GM18858 (cell line): ENCODE measurements at regions not wholly inside any gene's neighbourhood (a gene's known extent, or its start where the extent isn't known, plus 50 kb on each side); places are given as distances from the start of the nearest gene placed in this dataset.

ENCODE experiments used
- ATAC-seq: cut with Tn5 transposase; IDR thresholded peaks from one replicate; pipeline ENCODE4 v1.9.1; 2021; ENCODE audit not compliant: unreplicated experiment

DNA sequence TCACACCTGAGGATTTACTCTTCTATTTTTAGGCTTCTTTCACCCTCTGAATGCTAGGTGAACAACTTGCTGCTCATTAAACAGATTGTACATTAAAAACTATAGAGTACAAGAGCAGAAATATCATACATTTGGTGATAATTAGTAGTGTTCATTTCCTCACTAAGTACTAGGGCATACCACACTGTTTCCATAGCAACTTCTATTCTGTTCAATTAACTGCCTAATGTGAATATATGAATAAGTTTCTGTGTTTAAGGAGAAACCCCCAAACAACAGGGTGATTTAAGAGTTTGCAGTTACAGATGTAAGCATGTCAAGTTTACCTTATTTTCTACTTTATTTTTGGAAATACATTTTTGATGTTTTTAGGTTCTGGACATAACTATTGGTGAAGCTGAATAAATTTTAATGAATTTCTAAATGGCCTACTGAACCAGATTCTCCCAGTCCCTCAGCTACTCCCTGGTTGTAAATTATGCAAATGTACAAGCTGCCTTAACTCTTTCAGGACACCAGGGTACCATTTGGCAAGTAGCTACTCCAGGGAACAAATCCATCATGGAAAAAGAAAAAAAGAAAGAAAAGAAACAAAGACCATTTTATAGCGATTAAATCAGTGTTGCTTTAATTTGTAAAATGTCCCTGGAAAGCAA, 199.8 kb upstream of the NAV3 start:
- no peak for ATAC-seq

DNA sequence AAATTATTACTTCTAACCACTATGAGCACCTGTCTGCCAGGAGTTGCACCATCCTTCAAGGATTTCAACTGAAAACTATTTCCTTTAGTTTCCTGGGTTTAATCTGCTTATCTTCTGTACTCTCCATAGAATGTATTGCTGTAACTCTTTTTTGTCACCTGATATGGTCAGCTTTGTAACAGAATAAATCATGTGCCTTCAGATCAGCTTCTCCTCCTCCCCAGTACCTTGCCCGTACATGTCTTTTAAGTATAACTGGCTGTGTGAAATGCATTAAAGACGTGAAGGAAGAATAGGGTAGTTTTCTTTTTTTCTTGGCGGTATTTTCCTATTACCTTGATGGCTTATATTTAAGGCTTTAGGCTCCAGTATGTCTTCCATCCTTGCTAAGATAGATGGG, 200.3 kb upstream of the NAV3 start:
- ATAC-seq = no peak

DNA sequence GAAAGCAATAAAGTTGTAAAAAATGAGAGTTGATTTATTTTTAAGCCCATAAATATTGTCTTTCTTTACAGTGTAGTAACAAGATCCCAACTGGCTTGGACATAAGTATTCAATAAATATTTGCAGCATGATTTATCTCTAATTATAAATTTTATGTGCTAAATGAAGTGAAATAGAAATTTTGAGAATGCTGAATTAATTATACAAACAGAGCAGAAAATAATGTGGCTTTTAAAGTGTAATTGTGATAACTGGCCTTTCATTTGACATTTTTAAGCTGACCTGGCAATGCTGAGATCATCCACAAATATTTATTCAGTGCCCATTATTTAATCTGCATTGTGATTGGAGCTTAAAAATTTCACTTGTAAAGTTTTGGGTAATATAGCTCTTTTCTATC, 201.6 kb upstream of the NAV3 start:
- no peak for ATAC-seq

DNA sequence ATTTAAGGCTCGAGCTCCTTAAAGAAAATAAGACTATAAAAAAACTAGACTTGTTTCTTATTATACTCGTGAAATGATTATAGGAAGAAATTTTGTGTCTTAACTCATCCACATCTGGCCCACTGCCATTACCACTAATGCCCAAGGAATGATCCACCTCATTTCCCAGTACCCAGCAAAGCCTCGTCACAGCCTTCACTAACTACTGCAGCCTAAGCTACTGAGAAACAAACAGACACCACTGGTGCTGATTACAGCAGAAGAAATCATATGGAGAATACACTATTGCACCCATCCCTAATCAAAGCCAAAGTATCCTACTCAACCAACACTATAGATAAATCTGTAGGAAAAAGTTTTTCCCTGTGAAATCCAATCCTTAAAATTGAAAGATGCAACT, 205.3 kb upstream of the NAV3 start:
- ATAC-seq = no peak

DNA sequence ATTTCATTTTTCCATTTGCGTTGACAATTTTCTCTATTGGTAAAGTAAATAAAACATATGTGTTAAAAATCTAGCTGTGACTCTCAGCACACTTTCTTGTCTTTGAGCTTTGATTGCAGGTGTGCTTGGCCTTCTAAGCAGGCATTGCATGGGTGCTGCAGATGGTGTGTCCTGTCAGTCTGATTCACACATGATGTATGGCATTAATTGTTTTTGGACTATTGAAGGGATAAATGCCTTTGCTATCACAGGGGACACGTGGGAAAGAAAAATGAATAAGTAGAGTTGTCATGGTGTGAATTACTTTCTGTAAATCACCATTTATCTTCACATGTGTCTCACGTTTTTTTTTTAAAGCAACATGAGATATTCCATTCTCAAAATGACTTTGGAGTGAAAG, 211.3 kb upstream of the NAV3 start:
- no peak for ATAC-seq

DNA sequence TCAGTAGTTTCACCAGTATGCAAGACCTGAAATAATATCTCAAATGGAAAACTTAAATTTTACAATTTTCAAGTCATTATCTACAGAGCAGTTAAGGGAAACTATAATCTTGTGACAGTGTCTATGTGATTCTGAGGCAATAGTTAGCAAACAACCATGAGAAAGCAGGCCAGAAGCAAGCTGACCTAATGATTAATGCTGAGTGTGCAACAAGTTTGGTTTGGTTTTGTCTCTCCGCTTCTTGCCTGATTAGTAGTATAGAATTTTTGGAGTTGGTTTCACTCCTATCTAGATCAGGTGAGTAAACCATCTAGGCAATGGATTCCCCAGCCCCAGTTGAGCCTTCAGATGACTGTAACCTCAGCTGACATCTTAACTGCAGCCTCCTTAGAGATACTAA, 212.9 kb upstream of the NAV3 start:
- ATAC-seq = no peak

DNA sequence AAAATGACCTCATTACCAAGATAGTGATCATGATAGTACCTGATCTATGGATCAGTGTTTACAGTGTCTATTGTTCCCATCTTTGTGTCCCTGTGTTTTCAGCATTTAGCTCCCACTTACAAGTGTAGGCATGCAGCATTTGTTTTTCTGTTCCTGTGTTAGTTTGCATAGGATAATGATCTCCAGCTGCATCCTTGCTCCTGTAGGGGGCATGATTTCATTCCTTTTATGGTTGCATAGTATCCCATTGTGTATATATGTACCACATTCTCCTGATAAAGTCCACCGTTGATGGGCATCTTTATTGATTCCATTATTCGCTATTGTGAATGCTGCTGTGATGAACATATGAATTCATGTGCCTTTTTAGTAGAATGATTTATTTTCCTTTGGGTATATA, 215.4 kb upstream of the NAV3 start:
- no peak for ATAC-seq

DNA sequence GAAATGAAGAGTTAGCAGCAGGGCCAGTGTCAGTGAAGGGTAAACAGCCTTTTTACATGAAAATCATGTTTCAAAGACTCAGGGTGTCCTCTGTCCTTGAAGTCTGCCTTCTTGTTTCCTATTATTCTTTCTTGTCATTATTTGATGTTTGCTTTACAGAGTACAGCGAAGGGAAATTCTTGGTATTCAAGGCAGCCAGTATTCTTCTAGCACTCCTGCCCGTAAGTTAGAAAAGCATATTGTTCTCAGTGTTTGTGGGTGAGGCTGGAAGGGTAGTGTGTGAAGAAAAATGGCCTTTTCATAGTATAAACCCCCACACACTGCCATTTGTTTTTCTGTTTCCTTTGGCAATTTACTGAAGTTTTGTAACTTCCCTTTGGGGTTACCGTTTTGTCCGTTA, 217.3 kb upstream of the NAV3 start:
- no peak for ATAC-seq

DNA sequence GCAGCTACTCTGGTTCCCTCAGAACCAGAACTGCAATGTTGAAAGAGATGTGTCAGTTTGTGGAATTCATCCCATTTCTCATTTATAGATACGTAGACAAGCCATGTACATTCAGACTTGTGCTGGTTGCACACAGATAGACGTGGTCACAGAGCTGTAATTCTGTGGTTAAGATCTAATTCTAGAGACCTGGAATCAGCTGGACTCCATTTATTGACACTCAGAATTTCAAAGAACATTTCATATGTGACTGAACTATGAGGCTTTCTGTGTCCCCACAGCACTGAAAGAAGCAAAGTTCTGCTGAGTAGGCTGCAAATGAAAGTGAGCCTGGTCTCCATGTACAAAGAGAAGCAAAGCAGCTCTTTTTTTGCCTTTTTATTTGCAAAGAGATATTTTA, 220.2 kb upstream of the NAV3 start:
- ATAC-seq = no peak

DNA sequence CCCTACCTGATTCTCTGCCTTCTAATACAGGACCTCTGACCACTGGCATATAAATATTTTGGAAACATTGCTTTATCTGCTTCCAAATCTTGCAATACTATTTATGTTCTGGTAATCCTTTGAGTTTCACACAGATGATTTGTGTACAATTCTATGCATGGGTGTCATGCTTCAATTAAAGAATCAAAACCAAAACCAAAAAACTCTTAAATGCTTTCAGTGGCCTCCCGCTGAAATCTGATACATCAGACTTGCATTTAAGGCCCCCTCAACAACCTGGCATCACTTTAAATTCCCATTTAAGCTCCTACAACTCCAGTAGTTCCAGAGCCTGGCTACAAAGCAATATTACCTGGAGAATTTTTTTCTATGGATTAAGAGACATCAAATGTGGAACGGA, 221.7 kb upstream of the NAV3 start:
- ATAC-seq = no peak

DNA sequence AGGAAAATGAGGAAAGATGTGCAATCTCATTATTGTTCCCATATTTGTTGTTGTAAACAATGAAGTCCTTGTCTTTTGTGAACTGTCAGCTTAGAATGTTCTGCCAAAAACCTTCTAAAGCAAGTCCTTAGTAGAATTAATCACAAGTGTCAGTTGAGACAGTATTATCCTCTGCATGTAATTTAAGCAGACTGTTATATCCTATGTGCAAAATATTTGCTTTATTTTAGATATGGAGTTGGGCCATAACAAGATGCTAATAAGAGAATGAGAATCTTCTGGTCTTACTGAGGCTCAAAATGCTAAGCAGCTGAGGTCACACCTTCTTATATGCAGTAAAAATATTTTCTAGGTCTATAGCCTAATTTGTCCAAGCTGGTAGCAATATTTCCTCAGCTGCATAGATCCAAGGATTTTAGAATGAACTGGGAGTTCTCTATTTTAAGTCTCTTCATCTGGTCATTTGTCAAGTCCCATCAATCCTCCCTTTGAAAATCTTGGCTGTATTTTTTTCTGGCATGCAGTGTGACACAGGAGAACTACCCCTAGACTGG, 222.3 kb upstream of the NAV3 start:
- ATAC-seq = no peak

DNA sequence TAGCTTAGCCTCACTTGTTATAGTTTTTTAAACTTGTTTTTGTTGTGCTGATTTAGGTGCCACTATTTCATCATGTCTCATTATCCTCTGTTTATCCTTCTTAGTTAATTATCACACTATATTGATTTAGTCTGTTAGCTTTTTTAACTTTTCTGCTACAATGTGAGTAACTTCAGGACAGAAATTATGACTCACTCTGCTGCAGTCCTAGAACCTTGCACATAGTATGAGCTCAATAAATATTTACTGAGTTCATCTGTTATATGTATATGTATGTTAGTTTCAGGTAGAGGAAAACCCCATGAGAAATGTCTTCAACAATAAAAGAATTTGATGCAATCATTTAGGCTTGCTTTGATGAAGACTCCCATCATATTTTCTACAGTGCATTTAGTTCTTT, 224.3 kb upstream of the NAV3 start:
- ATAC-seq = no peak

DNA sequence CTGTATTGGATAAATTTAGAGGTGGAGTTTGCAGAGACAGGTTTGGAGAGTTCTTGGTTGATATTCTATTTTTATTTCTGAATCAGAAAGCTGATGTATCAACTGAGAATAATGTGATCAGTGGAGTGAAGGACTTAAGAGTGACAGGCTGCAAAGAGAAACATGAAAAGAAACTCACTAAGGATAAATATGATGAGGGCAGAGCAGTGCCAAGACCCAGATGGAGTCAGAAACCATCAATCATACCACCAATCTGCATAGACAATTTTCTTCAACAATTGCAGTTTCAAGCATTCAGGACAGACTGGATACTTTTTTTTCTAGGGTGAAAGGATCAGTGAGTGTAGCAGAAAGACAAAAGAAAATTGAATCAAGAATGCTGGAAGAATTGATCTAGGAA, 226.7 kb upstream of the NAV3 start:
- no peak for ATAC-seq

DNA sequence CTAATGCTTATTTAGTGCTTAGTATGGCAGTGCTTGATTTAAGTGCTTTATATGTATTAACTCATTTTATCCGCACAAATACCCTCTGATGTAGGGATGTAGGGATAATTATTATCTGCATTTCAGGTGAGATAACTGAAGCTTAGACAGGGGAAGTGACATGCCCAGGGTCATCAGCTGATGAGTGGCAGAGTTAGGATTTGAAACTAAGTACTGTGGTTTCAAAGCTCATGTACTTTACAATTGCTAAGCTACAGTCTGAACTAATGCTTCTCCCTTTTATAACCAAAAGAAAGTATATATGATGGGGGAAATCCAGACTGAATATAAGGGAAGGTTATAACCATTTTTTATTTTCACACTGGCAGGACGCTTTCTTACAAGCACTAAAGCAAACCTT, 229.6 kb upstream of the NAV3 start:
- ATAC-seq = peak; percentile 28

DNA sequence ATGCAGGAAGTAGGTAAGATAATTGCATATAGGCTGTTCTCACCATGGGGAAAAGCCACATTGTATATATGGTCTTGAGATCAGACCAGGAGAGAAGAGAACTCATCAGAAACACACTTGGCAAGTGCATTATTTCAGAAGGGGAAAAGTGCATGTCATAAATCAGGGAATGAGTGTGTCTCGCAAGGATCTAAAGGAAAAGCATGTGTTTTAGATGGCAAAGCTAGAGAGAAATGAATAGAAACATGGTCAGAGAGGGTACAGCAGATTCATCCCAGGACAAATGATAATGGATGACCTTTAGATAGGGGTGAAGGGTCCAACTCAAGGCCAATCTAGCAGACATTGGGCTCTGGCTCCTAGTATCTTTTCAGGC, 230.2 kb upstream of the NAV3 start:
- ATAC-seq = no peak

DNA sequence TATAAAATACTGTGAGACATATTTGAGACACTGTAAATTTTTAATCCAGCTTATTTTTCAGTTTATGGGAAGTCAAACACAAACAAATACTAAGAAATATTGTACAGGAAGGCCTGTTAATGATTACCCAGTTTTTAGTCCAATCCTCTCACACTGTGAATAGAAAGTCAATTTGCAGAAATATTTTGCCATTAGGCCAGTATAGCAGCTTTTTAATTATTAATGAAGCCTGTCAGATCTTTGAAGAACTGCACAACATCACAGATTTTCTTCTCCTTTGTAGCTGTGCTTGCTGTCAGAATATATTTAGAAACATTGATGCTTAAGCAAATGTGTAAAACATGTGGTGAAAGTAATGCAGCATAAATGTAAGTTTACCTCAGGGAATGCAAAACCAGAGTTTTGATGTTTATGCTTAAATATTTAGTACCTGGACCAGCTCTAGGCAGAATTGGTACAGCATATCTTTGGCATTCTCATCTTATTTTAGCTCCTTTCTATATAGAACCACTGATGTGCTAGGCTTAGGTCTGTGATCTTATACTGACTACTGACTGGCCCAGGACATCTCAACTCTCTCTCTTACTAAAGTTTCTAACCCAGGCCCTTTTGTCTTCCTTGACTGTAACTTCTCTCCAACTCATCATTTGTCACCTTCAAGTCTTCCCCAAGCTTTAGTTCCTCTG, 230.8 kb upstream of the NAV3 start:
- peak; percentile 64 for ATAC-seq

DNA sequence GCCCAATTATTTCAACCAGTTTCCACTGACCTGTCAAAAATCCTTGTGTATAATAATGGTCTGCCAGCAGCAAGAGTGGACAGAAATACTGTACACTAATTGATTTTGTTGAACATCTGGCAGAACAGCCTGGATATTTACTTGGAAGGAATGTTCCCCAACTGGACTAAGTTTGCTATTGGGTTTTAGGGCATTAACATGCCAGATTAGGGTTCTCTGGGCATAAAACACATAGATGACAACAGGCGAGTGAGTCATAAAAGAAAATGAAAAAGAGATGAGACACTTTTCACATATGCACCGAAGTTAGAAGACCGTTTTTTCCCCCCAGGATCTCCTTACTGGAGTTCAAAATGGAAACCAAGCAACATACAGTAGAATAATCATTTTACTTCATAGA, 236.3 kb upstream of the NAV3 start:
- no peak for ATAC-seq

DNA sequence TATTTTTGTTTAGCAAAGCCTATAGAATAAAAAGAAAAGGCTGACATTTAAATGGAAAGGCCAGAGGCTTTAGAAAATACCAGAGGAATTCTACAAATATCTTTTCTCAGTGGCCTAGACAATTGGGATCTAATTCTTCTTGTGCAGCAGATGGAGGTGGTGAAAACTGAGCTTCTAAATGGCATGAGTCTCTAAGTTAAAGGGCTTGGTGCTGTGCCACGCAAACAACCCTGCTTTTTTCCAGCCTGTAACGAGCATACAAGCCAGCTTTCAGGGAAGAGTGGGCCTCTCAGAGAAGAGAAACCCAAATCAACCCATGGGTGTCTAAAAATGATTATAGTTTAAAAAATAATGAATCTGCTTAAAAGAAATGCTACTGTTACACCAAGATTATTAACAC, 237.9 kb upstream of the NAV3 start:
- no peak for ATAC-seq

DNA sequence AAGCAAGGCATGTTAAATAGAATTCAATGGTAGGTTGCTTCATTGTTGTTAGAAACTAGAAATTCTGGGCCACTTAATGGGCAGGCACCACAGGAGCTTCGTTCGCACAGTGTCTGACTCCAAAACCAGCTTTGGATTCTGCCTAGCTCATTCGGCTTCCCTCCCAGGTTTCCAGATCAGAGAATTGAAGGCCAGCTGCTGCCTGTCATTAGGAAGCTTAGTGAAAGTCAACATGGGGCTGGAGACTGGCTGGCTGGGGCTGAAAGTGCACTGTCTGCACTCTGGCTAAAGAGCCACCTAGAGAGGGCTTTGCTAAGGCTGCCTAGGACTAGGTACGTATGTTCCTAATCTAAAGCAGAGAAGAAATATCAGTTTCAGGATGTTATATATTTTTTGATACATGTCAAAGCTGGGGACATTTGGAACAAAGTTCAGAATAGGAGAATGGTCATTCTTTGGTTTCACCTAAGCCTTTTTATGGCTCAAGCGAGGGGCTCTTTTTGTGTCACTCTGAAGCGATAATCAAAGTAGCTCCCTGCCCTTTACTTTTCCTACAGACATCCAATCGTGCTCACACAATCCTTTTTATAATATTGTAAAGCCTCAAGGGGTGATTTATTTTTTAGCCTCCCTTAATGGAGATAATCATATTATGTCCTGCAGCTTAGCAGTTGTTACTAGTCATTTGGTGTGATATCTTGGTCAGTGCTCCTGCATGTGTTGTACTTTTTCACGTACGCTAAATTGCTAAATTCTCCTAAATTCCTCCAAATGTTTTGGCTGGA, 238.5 kb upstream of the NAV3 start:
- no peak for ATAC-seq

DNA sequence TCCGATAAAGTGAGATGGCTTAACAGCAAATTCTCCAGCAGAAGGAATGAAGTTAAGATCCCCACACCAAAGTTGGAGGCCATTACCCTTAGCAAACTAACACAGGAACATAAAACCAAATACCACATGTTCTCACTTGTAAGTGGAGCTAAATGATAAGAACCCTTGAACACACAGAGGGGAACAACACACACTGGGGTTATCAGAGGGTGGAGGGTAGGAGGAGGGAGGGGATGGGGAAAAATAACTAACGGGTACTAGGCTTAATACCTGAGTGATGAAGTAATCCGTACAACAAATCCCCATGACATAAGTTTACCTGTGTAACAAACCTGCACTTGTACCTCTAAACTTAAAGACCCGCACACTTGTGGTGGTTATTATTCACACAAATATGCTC, 240.4 kb upstream of the NAV3 start:
- no peak for ATAC-seq

DNA sequence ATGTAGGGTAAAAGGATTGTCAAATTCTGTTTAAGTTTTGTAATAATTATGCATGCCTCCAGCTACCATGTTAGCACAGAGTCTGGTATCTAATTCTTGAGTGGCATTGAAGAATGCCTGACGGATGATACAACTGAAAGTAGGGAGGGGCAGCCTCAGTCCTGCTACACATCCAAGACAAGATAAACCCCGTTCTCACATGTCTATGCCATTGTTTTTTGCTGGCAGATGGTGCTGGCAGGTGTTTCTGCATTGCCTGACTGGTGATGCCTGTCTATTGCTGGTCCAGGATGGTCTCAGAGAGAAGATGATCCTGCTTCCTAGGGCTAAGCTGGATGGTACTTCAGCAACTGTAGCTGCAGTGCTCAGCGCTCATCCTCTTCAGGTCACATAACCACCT, 245.8 kb upstream of the NAV3 start:
- ATAC-seq = no peak
